Tibial artery (tissue), 4 donors: ENCODE measurements at regions not wholly inside any gene's neighbourhood (a gene's known extent, or its start where the extent isn't known, plus 50 kb on each side); places are given as distances from the start of the nearest gene placed in this dataset.

Experiments
- DNase-seq, 2 donors: peaks; one replicate each; pipeline ENCODE4 v3.0.0-alpha.2; 2019
- H3K27ac ChIP-seq, 2 donors: fragments of 200-600 bp; sonication (generic) in 1 of 2; 1 replicate in 1 of 2; 2 replicates in 1 of 2; pipeline ENCODE4 v1.5.1; 2018 to 2019; ENCODE audit warnings: mild to moderate bottlenecking in 1 of 2
- H3K27me3 ChIP-seq, 2 donors: fragments of 200-600 bp; sonication (generic) in 1 of 2; one replicate each; pipeline versions ENCODE4 v1.5.1 to v1.6.0; 2016 to 2019
- H3K36me3 ChIP-seq, 3 donors: fragments of 200-600 bp; sonication (generic) in 2 of 3; one replicate each; pipeline ENCODE4 v1.5.1; 2016 to 2019; ENCODE audit warnings: mild to moderate bottlenecking in 2 of 3
- H3K4me1 ChIP-seq, 4 donors: fragments of 200-600 bp; sonication (generic) in 2 of 4; 1 replicate in 3 of 4; 2 replicates in 1 of 4; pipeline ENCODE4 v1.5.1; 2016 to 2019
- H3K4me3 ChIP-seq, 2 donors: fragments of 200-600 bp; sonication (generic) in 1 of 2; 1 replicate in 1 of 2; 2 replicates in 1 of 2; pipeline ENCODE4 v1.5.1; 2018 to 2019; ENCODE audit warnings: mild to moderate bottlenecking in 2 of 2
- H3K9me3 ChIP-seq, 3 donors: fragments of 200-600 bp; sonication (generic) in 1 of 3; one replicate each; pipeline ENCODE4 v1.5.1; 2016 to 2019
- intact Hi-C: fragments of 100-400 bp; cut with DNase I; formaldehyde crosslinking; loops from one replicate; pipeline ENCODE4 v1.15.0; 2023; ENCODE audit warnings: low total_unique reads
- TF ChIP-seq, protein P1 (sequence below), 2 experiments: fragments of 200-600 bp in 1 of 2; fragments of 450-650 bp in 1 of 2; IDR thresholded peaks; one replicate each; pipeline ENCODE4 v1.5.1; 2017 to 2019; ENCODE audit warnings: antibody characterized with exemption in 2 of 2, mild to moderate bottlenecking in 1 of 2, moderate library complexity in 1 of 2

DNA sequence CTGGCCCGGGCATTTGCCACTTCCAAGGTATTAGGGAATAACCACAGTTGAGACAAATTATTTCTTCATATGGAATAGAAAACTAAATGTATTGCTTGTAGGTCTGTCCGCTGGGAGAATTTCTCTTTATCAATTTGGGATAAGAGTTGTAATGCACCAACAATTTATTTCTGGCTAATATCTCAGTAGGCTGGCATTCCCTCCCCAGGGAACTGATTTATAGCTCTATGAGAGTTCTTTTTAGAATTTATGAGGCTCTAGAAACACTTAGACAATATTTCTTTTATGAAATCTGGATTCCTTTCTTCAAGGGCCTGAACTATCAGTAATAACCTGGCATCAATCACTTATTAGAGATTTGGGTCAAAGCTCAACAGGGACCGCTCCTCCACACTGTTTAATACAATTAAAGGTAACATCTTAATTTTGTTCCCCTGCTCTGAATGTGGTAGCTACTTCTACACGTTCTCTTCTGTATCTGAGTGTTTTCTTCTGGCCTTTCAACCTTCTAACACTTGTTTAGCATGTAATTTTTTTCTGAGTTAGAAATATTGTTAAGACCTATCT is 857.4 kb upstream of the PRR20A start:
- intact Hi-C loops, result no loop called here
- no peak for DNase-seq
- no peaks in the 10 kb centered on the region for H3K9me3 ChIP-seq
- no peaks in the 10 kb centered on the region for H3K36me3 ChIP-seq
- no peak overlapping the region for H3K4me3 ChIP-seq
- TF ChIP-seq, protein P1, sequence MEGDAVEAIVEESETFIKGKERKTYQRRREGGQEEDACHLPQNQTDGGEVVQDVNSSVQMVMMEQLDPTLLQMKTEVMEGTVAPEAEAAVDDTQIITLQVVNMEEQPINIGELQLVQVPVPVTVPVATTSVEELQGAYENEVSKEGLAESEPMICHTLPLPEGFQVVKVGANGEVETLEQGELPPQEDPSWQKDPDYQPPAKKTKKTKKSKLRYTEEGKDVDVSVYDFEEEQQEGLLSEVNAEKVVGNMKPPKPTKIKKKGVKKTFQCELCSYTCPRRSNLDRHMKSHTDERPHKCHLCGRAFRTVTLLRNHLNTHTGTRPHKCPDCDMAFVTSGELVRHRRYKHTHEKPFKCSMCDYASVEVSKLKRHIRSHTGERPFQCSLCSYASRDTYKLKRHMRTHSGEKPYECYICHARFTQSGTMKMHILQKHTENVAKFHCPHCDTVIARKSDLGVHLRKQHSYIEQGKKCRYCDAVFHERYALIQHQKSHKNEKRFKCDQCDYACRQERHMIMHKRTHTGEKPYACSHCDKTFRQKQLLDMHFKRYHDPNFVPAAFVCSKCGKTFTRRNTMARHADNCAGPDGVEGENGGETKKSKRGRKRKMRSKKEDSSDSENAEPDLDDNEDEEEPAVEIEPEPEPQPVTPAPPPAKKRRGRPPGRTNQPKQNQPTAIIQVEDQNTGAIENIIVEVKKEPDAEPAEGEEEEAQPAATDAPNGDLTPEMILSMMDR (IDR thresholded peaks at IDR 0.05), result no peak
- no peaks in the 10 kb centered on the region for H3K27me3 ChIP-seq
- no peaks in the 10 kb centered on the region for H3K4me1 ChIP-seq
- no peak overlapping the region for H3K27ac ChIP-seq

DNA sequence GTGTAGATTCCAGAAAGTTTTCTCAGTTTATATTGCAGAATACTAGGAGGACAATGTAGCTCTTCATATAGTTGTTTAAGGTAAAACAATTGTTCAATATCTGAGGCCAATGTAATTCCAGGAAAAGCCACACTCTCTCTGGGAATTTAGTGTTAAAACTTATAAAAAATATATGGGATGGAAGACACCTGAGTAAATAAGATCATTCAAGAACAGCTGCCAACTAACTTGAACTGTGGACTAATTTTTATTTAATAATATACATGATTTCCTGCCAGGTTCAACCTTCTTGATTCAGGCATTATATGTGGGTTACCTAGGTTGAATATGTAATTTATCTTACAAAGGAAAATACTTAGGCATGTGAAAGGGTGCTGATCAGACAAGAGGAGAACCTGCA is 841.1 kb upstream of the PRR20A start:
- H3K4me3 ChIP-seq, result no peak overlapping the region
- H3K9me3 ChIP-seq, result no peaks in the 10 kb centered on the region
- TF ChIP-seq, protein P1 (IDR thresholded peaks at IDR 0.05), result no peak
- no peak overlapping the region for H3K27ac ChIP-seq
- H3K36me3 ChIP-seq, result no peaks in the 10 kb centered on the region
- no peaks in the 10 kb centered on the region for H3K4me1 ChIP-seq
- H3K27me3 ChIP-seq, result no peaks in the 10 kb centered on the region
- intact Hi-C loops, result no loop called here
- DNase-seq, result no peak

DNA sequence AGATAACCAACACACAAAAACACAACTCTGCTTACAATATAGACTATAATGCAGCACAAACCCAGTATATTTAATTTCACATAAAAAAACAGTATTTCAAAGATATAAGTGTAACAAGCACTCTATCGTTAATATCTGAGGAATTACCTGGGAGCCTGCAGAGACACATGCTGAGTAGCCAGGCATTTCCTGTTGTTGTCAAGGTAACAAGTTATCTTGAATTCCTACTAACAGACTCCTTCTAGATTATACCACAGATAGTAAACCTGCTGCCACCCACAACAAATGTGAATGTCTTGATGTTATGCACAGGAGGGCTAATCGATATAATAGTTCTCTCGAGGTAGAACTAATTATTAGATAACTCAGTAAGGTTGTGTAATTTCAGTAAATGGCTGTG is 826.0 kb upstream of the PRR20A start:
- TF ChIP-seq, protein P1 (IDR thresholded peaks at IDR 0.05), result no peak
- no peaks in the 10 kb centered on the region for H3K27me3 ChIP-seq
- no peak for DNase-seq
- intact Hi-C loops, result no loop called here
- no peaks in the 10 kb centered on the region for H3K36me3 ChIP-seq
- H3K9me3 ChIP-seq, result no peaks in the 10 kb centered on the region
- H3K27ac ChIP-seq, result no peak overlapping the region
- H3K4me3 ChIP-seq, result no peak overlapping the region
- no peaks in the 10 kb centered on the region for H3K4me1 ChIP-seq

DNA sequence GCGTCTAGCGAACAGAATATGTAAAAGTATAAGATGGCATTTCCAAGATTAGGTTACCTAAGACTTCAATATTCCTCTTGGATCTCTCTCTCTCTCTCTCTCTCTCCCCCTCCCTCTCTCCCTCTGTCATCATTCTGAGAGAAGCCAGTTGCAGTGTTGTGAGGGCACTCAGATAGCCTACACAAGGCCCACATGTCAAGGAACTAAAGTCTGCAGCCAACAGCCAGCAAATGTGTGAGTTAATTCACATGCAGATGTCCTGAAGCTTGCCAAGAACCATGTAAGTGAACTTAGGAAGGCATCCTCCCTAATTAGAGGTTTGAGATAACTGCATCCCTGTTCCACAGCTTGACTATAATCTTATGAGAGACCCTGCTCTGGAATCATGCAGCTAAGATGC is 822.9 kb upstream of the PRR20A start:
- Histone ChIP-seq H3K4me1 (no peaks in the 10 kb centered on the region), H3K36me3 (no peaks in the 10 kb centered on the region), H3K9me3 (no peaks in the 10 kb centered on the region), H3K27me3 (no peaks in the 10 kb centered on the region), H3K4me3 (no peak overlapping the region), H3K27ac (no peak overlapping the region)
- TF ChIP-seq, protein P1 (IDR thresholded peaks at IDR 0.05), result no peak
- intact Hi-C loops, result no loop called here
- no peak for DNase-seq

DNA sequence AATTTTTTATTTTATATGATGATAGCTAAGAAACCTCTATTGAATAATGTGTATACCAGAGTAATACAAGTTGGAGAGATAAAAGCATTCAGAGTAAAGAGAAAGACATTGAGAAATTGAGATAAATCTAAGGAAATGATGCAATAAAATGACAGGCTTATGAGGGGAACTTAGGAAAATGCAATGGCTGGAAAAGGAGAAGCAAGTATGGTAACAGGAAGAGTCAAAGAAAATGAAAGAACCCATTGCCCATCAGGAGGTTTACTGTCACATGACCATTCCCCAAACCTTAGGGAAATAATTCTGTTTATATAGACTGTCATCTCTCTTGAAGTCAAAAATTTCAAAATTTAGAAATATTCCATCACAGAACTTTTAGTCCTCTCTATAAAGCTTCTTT is 808.0 kb upstream of the PRR20A start:
- H3K4me1 ChIP-seq, result no peaks in the 10 kb centered on the region
- H3K9me3 ChIP-seq, result no peaks in the 10 kb centered on the region
- H3K27ac ChIP-seq, result no peak overlapping the region
- no peak overlapping the region for H3K4me3 ChIP-seq
- TF ChIP-seq, protein P1 (IDR thresholded peaks at IDR 0.05), result no peak
- no peaks in the 10 kb centered on the region for H3K27me3 ChIP-seq
- no peaks in the 10 kb centered on the region for H3K36me3 ChIP-seq
- no peak for DNase-seq
- intact Hi-C loops, result no loop called here

DNA sequence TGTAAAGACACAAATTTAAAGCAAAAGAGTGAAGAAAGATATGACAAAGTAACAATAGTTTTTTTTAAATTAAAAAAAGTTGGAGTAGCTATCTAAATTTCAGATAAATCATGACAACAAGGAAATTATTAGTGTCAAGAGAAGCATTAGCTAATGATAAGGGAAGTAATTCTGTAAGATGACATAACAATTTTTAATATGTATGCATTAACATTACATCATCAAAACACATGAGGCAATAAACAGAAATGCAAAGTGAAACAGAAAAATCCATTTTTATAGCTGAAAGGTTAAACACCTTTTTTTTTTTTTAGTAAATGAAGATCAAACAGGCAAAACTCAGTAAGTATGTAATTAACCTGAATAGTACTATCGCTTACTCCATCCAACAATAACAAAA is 804.9 kb upstream of the PRR20A start:
- Histone ChIP-seq H3K27ac (no peak overlapping the region), H3K9me3 (no peaks in the 10 kb centered on the region), H3K36me3 (no peaks in the 10 kb centered on the region), H3K27me3 (no peaks in the 10 kb centered on the region), H3K4me1 (no peaks in the 10 kb centered on the region), H3K4me3 (no peak overlapping the region)
- DNase-seq, result no peak
- TF ChIP-seq, protein P1 (IDR thresholded peaks at IDR 0.05), result no peak
- intact Hi-C loops, result no loop called here
